T-cell (primary cell): ENCODE measurements at regions not wholly inside any gene's neighbourhood (a gene's known extent, or its start where the extent isn't known, plus 50 kb on each side); places are given as distances from the start of the nearest gene placed in this dataset.
A peak's percentile ranks its signal among the peaks of the same experiment; 100 is the strongest.

Source experiments
- ATAC-seq, 4 experiments: fragments of 200-7000 bp in 3 of 4; fragments of 150-1000 bp in 1 of 4; cut with Tn5 transposase; replicated peaks in 1 of 4; 1 replicate in 3 of 4; 2 replicates in 1 of 4; pipeline ENCODE4 v1.10.0; 2021; ENCODE audit warnings: moderate library complexity in 3 of 4, mild to moderate bottlenecking in 2 of 4, moderate number of reproducible peaks in 1 of 4
- CTCF ChIA-PET, 2 donors: fragments of 300-600 bp; sonication (Branson Sonifier 250); formaldehyde crosslinking; loops; one replicate each; lab custom pipeline; 2022; ENCODE audit warnings: antibody characterized with exemption in 2 of 2; lab: Charles Lee
- POLR2A ChIA-PET, 2 donors: fragments of 300-600 bp; sonication (Branson Sonifier 250); formaldehyde crosslinking; loops; one replicate each; lab custom pipeline; 2022; ENCODE audit warnings: antibody characterized with exemption in 2 of 2; lab: Charles Lee
- DNase-seq, 35 experiments: peaks; one replicate each; pipeline versions ENCODE4 v3.0.0 to v3.0.0-alpha.2; 2013 to 2023
- H3K27ac ChIP-seq: one replicate; pipeline ENCODE4 v1.5.1; 2013; ENCODE audit warnings: low read length
- H3K27me3 ChIP-seq, 2 experiments: replicated peaks in 1 of 2; 1 replicate in 1 of 2; 2 replicates in 1 of 2; pipeline versions ENCODE4 v1.6.1 to v1.7.0; 2013; ENCODE audit warnings: low read length in 1 of 2, mixed read lengths in 1 of 2; ENCODE audit not compliant: control insufficient read depth in 2 of 2, insufficient read depth in 2 of 2; ENCODE audit errors: extremely low read depth in 1 of 2
- H3K36me3 ChIP-seq, 2 donors: 1 replicate in 1 of 2; 2 replicates in 1 of 2; pipeline versions ENCODE4 v1.6.1 to v1.7.0; 2013; ENCODE audit warnings: low read length in 1 of 2; ENCODE audit not compliant: control insufficient read depth in 2 of 2, insufficient read depth in 1 of 2; ENCODE audit errors: extremely low read depth in 1 of 2
- H3K4me1 ChIP-seq, 2 experiments: 1 replicate in 1 of 2; 2 replicates in 1 of 2; pipeline versions ENCODE4 v1.6.1 to v1.7.0; 2013; ENCODE audit warnings: low read length in 2 of 2, mixed read lengths in 1 of 2; ENCODE audit not compliant: insufficient read depth in 2 of 2, control insufficient read depth in 1 of 2; ENCODE audit errors: extremely low read depth in 1 of 2
- H3K4me3 ChIP-seq, 2 donors: 1 replicate in 1 of 2; 2 replicates in 1 of 2; pipeline versions ENCODE4 v1.5.1 to v1.7.0; 2013; ENCODE audit warnings: mild to moderate bottlenecking in 2 of 2, low read length in 1 of 2, moderate library complexity in 1 of 2; ENCODE audit not compliant: control insufficient read depth in 1 of 2; ENCODE audit errors: extremely low read depth in 1 of 2
- H3K9me3 ChIP-seq: 2 replicates; pipeline ENCODE4 v1.7.0; 2013
- H3K27ac Mint-ChIP-seq, 2 donors: one replicate each; pipeline ENCODE4 v1.8.0; 2020 to 2021; ENCODE audit warnings: mild to moderate bottlenecking in 2 of 2, mixed read lengths in 2 of 2
- H3K27me3 Mint-ChIP-seq, 2 donors: one replicate each; pipeline ENCODE4 v1.8.0; 2021 to 2022; ENCODE audit warnings: mixed read lengths in 2 of 2
- H3K36me3 Mint-ChIP-seq: one replicate; pipeline ENCODE4 v1.8.0; 2021; ENCODE audit warnings: mixed read lengths
- H3K4me1 Mint-ChIP-seq, 3 donors: one replicate each; pipeline ENCODE4 v1.8.0; 2020 to 2022; ENCODE audit warnings: mixed read lengths in 3 of 3, mild to moderate bottlenecking in 1 of 3
- H3K4me3 Mint-ChIP-seq, 3 donors: one replicate each; pipeline ENCODE4 v1.8.0; 2020 to 2022; ENCODE audit warnings: mild to moderate bottlenecking in 3 of 3, mixed read lengths in 3 of 3, moderate library complexity in 3 of 3
- H3K9me3 Mint-ChIP-seq, 3 donors: one replicate each; pipeline ENCODE4 v1.8.0; 2020 to 2022; ENCODE audit warnings: mixed read lengths in 3 of 3
- WGBS: methylation state at CpG from one replicate; pipeline ENCODE4 v1.1.5; 2013; ENCODE audit warnings: missing lambda C conversion rate; ENCODE audit not compliant: insufficient coverage; 5-methylcytosine and 5-hydroxymethylcytosine counted together

- ChIA-PET CTCF (no interaction called here), POLR2A (no interaction called here)
- no peak overlapping the region for H3K27ac ChIP-seq
- no peak for ATAC-seq
- Mint-ChIP-seq H3K9me3 (no peaks in the 10 kb centered on the region), H3K27me3 (peaks cover 0 to 4% of the 10 kb centered on the region in 2 donors), H3K4me3 (no peak overlapping the region), H3K36me3 (no peaks in the 10 kb centered on the region), H3K4me1 (peaks cover under 1 to 3% (median 1%) of the 10 kb centered on the region in 3 donors), H3K27ac (no peak overlapping the region)
- no peaks in the 10 kb centered on the region for H3K4me1 ChIP-seq
- WGBS, result 77% methylated on average over 4 of the region's 12 CpGs
- peaks cover 0 to 17% of the 10 kb centered on the region in 2 experiments for H3K27me3 ChIP-seq
- no peaks in the 10 kb centered on the region for H3K36me3 ChIP-seq
- no peaks in the 10 kb centered on the region for H3K9me3 ChIP-seq
- H3K4me3 ChIP-seq, result no peak overlapping the region
- DNase-seq, result no peak
Observed at GRCh38 chr3:72088486-72089025, 303.6 kb upstream of the PROK2 start.

- WGBS, result 92% methylated on average over 7 of the region's 10 CpGs
- Histone ChIP-seq H3K27me3 (peaks cover 0 to 17% of the 10 kb centered on the region in 2 experiments), H3K4me1 (peaks cover 0 to 3% of the 10 kb centered on the region in 2 experiments), H3K27ac (no peak overlapping the region), H3K36me3 (no peaks in the 10 kb centered on the region), H3K9me3 (no peaks in the 10 kb centered on the region), H3K4me3 (no peak overlapping the region)
- DNase-seq, result no peak
- no peak overlapping the region for H3K4me3 Mint-ChIP-seq
- H3K27ac Mint-ChIP-seq, result no peak overlapping the region
- H3K4me1 Mint-ChIP-seq, result peaks cover 7 to 14% (median 10%) of the 10 kb centered on the region in 3 donors
- ATAC-seq, result no peak
- ChIA-PET POLR2A (no interaction called here), CTCF (no interaction called here)
- H3K9me3 Mint-ChIP-seq, result no peaks in the 10 kb centered on the region
- H3K36me3 Mint-ChIP-seq, result no peaks in the 10 kb centered on the region
- H3K27me3 Mint-ChIP-seq, result peaks cover 0 to 4% of the 10 kb centered on the region in 2 donors
Observed at GRCh38 chr3:72087420-72087819, 302.5 kb upstream of the PROK2 start.

DNA sequence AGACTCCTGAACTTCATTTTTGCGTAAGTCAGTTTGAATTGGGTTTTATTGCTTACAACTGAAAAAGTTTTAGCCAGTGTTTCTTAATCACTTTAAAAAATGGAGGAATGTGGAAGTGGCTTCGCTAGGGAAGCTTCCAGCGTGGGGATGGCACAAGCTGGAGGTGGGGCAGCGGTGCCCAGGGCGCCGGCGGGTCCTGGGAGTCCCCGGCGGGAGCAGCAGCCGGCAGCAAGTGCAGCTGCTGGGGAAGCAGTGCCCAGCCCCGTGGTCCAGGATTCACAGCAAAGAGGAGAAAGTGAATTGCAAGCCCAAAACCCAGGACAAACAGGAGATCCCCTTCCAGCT lies 301.8 kb upstream of the PROK2 start:
- H3K9me3 ChIP-seq, result no peaks in the 10 kb centered on the region
- no peaks in the 10 kb centered on the region for H3K36me3 ChIP-seq
- Mint-ChIP-seq H3K4me1 (peaks cover 9 to 18% (median 13%) of the 10 kb centered on the region in 3 donors), H3K36me3 (no peaks in the 10 kb centered on the region), H3K9me3 (no peaks in the 10 kb centered on the region), H3K4me3 (no peak overlapping the region), H3K27ac (no peak overlapping the region), H3K27me3 (peaks cover 0 to 4% of the 10 kb centered on the region in 2 donors)
- H3K4me3 ChIP-seq, result no peak overlapping the region
- peaks cover 0 to 17% of the 10 kb centered on the region in 2 experiments for H3K27me3 ChIP-seq
- H3K4me1 ChIP-seq, result peaks cover 0 to 3% of the 10 kb centered on the region in 2 experiments
- no peak overlapping the region for H3K27ac ChIP-seq
- CTCF ChIA-PET, result no interaction called here
- DNase-seq (no peak), ATAC-seq (no peak)
- POLR2A ChIA-PET, result no interaction called here
- 85% methylated on average over 11 of the region's 11 CpGs for WGBS

DNA sequence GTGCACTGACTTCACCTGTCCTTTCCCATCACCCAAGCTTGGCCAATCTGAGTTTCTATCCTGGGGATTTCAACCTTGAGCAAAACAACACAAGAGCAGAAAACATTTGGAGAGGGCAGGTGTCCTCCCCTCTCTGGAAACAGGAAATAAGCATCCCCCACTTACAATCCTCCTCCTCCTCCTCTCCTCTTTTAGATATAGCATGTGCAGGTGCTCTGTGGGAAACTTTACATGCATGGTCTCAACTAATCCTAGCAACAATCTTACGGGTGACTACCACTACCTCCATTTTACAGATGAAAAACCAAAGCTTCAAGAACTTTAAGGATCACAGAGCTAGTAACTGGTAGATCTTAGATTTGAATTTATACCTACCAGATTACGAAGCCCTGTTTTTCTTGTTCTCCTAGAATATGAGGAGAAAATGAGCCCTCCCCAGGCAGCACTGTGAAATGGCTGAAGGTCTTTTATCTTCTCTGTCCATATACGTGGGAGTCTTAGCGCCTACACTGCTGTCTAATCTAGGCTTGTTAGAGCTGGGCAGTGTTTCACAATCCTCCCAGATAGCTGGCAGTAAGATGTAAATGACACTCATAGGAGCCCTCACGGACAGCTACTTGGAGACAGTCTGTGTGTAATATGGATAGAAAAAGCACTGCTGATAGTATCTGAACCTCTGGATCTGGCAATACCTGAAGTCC lies 301.2 kb upstream of the PROK2 start:
- no peak for ATAC-seq
- peaks cover 0 to 3% of the 10 kb centered on the region in 2 experiments for H3K4me1 ChIP-seq
- no peak for DNase-seq
- no peaks in the 10 kb centered on the region for H3K36me3 Mint-ChIP-seq
- POLR2A ChIA-PET, result interaction anchor here in 1 of 2 donors (0.5 kb wide), 1 partner anchor 128 kb away, joined by 4 read pairs; no protein-coding TSS in a partner anchor
- H3K9me3 Mint-ChIP-seq, result no peaks in the 10 kb centered on the region
- H3K36me3 ChIP-seq, result no peaks in the 10 kb centered on the region
- H3K27me3 Mint-ChIP-seq, result peaks cover 0 to 4% of the 10 kb centered on the region in 2 donors
- H3K4me1 Mint-ChIP-seq, result peaks cover 9 to 18% (median 13%) of the 10 kb centered on the region in 3 donors
- H3K4me3 ChIP-seq, result no peak overlapping the region
- peaks cover 0 to 17% of the 10 kb centered on the region in 2 experiments for H3K27me3 ChIP-seq
- H3K27ac Mint-ChIP-seq, result no peak overlapping the region
- no peak overlapping the region for H3K4me3 Mint-ChIP-seq
- no peaks in the 10 kb centered on the region for H3K9me3 ChIP-seq
- 71% methylated on average over 1 of the region's 5 CpGs for WGBS
- H3K27ac ChIP-seq, result no peak overlapping the region
- CTCF ChIA-PET, result no interaction called here

- Histone ChIP-seq H3K4me1 (peaks cover 0 to 3% of the 10 kb centered on the region in 2 experiments), H3K9me3 (no peaks in the 10 kb centered on the region), H3K27ac (no peak overlapping the region), H3K4me3 (no peak overlapping the region), H3K36me3 (no peaks in the 10 kb centered on the region), H3K27me3 (peaks cover 0 to 17% of the 10 kb centered on the region in 2 experiments)
- H3K36me3 Mint-ChIP-seq, result no peaks in the 10 kb centered on the region
- ChIA-PET POLR2A (interaction anchor here in 1 of 2 donors (0.7 kb wide), 1 partner anchor 20 kb away, joined by 10 read pairs; no protein-coding TSS in a partner anchor), CTCF (interaction anchor here (0.7 kb wide), 2 partner anchors 573 to 738 kb away, joined by 3 to 4 read pairs; no protein-coding TSS in a partner anchor)
- H3K4me1 Mint-ChIP-seq, result peaks cover 9 to 18% (median 13%) of the 10 kb centered on the region in 3 donors
- ATAC-seq (no peak), DNase-seq (no peak)
- peaks cover under 1 to 4% of the 10 kb centered on the region in 2 donors for H3K27me3 Mint-ChIP-seq
- H3K4me3 Mint-ChIP-seq, result no peak overlapping the region
- H3K9me3 Mint-ChIP-seq, result no peaks in the 10 kb centered on the region
- 85% methylated on average over 4 of the region's 6 CpGs for WGBS
- H3K27ac Mint-ChIP-seq, result no peak overlapping the region
Observed at GRCh38 chr3:72085036-72085435, 300.1 kb upstream of the PROK2 start.

DNA sequence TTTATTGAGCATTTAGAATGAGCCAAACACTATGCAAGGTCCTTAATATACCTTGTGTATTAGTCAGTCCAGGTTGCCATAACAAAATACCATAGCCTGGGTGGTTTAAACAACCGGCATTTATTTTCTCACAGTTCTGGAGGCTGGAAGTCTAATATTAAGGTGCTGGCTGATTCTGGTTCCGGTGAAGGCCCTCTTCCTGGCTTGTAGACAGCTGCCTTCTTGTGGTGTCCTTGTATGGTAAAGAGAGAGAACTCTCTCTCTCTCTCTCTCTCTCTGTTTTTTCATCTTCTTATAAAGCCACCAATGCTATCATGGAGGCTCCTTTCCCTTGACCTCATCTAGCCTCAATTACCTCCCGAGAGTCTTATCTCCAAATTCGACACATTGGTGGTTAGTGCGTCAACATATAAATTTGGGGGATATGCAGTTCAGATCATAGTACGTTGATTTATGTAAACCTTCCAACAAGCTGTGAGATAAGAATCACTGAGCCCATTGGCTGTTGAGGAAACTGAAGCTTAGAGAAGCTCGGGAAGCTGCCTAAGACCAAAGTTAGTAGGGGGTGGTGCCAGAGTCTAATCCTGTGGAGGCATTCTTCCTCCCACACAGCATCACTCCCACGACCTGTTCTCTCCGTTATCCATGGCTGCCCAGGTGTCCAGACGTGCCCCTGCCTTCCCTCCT lies 298.0 kb upstream of the PROK2 start:
- peak overlapping the region in 1 of 2 donors; percentile 8 for H3K4me3 ChIP-seq
- CTCF ChIA-PET, result interaction anchor here in 1 of 2 donors (0.7 kb wide), 1 partner anchor 181 kb away, joined by 4 read pairs; no protein-coding TSS in a partner anchor
- H3K27ac ChIP-seq, result no peak overlapping the region
- Mint-ChIP-seq H3K4me3 (no peak overlapping the region), H3K4me1 (peaks cover 9 to 20% (median 17%) of the 10 kb centered on the region in 3 donors), H3K27me3 (peaks cover 4% of the 10 kb centered on the region in 2 donors), H3K27ac (no peak overlapping the region), H3K9me3 (no peaks in the 10 kb centered on the region), H3K36me3 (no peaks in the 10 kb centered on the region)
- H3K27me3 ChIP-seq, result peaks cover 0 to 14% of the 10 kb centered on the region in 2 experiments
- peaks cover 0 to 6% of the 10 kb centered on the region in 2 experiments for H3K4me1 ChIP-seq
- POLR2A ChIA-PET, result no interaction called here
- ATAC-seq (peak in 1 of 4 experiments; percentile 39), DNase-seq (no peak)
- 34% methylated on average over 3 of the region's 10 CpGs for WGBS
- no peaks in the 10 kb centered on the region for H3K9me3 ChIP-seq
- no peaks in the 10 kb centered on the region for H3K36me3 ChIP-seq
